ENCODE measurements at regions not wholly inside any gene's neighbourhood (a gene's known extent, or its start where the extent isn't known, plus 50 kb on each side); places are given as distances from the start of the nearest gene placed in this dataset.

DNA sequence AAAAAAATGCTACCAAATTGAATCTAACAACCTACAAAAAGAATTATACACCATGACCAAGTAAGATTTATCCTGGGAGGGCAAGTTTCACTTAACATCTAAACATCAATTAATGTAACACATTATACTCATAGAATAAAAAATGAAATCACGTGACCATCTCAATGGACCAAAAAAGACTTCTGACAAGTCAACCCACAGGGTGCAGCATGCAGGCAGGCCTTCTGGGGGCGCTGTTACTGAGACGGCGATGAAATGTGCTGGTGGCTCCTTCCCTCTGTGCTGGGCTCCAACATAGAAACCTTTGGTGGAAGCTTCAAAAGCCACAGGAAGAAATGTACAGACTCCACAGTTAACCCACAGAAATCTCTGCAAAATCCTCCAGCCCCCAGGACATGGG is 103.1 kb downstream of the INHBA start:
- Histone ChIP-seq H2AK5ac (ENCODE audit: low read length, severe bottlenecking) (no peak overlapping the region), H3K4me1 (ENCODE audit: control insufficient read depth, insufficient read depth, low read depth, low read length) (no peaks in the 10 kb centered on the region), H3K4ac (ENCODE audit: low read depth in 1 of 2, low read length in 2 of 2) (no peak overlapping the region), H3K9ac (ENCODE audit: low read length) (no peak overlapping the region), H2AFZ (ENCODE audit: low read depth, low read length) (no peak overlapping the region), H3K36me3 (ENCODE audit: control insufficient read depth in 1 of 2, insufficient read depth in 2 of 2, low read depth in 1 of 2, low read length in 2 of 2) (no peaks in the 10 kb centered on the region), H2BK12ac (ENCODE audit: low read length in 2 of 2) (no peak overlapping the region), H3K9me3 (ENCODE audit: control insufficient read depth, low read length) (peaks cover 42% of the 10 kb centered on the region), H4K8ac (ENCODE audit: low read length) (no peak overlapping the region), H3K27me3 (ENCODE audit: control insufficient read depth in 1 of 2, insufficient read depth in 1 of 2, low read length in 2 of 2) (no peaks in the 10 kb centered on the region), H3K27ac (ENCODE audit: low read length, poor library complexity, severe bottlenecking) (no peak overlapping the region), H3K4me3 (ENCODE audit: insufficient read depth in 1 of 2, low read depth in 1 of 2, low read length in 2 of 2) (no peak overlapping the region), H3K4me2 (ENCODE audit: low read length, poor library complexity, severe bottlenecking) (no peak overlapping the region), H2BK15ac (ENCODE audit: low read depth, poor library complexity, severe bottlenecking) (no peak overlapping the region), H3K23ac (ENCODE audit: low read length in 2 of 2) (no peak overlapping the region), H4K91ac (ENCODE audit: low read length) (no peak overlapping the region), H3K14ac (ENCODE audit: low read length in 2 of 2) (no peak overlapping the region), H3K18ac (ENCODE audit: low read depth in 1 of 2, low read length in 2 of 2) (no peak overlapping the region), H2BK120ac (ENCODE audit: low read depth, low read length) (no peak overlapping the region), H3K79me1 (replicated peaks; ENCODE audit: low read length, poor library complexity, severe bottlenecking) (no peaks in the 10 kb centered on the region), H2BK5ac (ENCODE audit: low read depth, low read length, poor library complexity, severe bottlenecking) (no peak overlapping the region)
- DNase-seq: no peak
- WGBS: 68% methylated on average over 4 of the region's 4 CpGs

- Histone ChIP-seq H4K8ac (ENCODE audit: low read length) (no peak overlapping the region), H2BK12ac (ENCODE audit: low read length in 2 of 2) (no peak overlapping the region), H3K4me2 (ENCODE audit: low read length, poor library complexity, severe bottlenecking) (no peak overlapping the region), H3K4me1 (ENCODE audit: control insufficient read depth, insufficient read depth, low read depth, low read length) (no peaks in the 10 kb centered on the region), H2BK120ac (ENCODE audit: low read depth, low read length) (no peak overlapping the region), H3K4ac (ENCODE audit: low read depth in 1 of 2, low read length in 2 of 2) (no peak overlapping the region), H3K9ac (ENCODE audit: low read length) (no peak overlapping the region), H3K23ac (ENCODE audit: low read length in 2 of 2) (no peak overlapping the region), H3K14ac (ENCODE audit: low read length in 2 of 2) (no peak overlapping the region), H4K91ac (ENCODE audit: low read length) (no peak overlapping the region), H2BK15ac (ENCODE audit: low read depth, poor library complexity, severe bottlenecking) (no peak overlapping the region), H3K79me1 (replicated peaks; ENCODE audit: low read length, poor library complexity, severe bottlenecking) (no peaks in the 10 kb centered on the region), H3K18ac (ENCODE audit: low read depth in 1 of 2, low read length in 2 of 2) (no peak overlapping the region), H3K27ac (ENCODE audit: low read length, poor library complexity, severe bottlenecking) (no peak overlapping the region), H2BK5ac (ENCODE audit: low read depth, low read length, poor library complexity, severe bottlenecking) (no peak overlapping the region), H3K4me3 (ENCODE audit: insufficient read depth in 1 of 2, low read depth in 1 of 2, low read length in 2 of 2) (no peak overlapping the region), H3K9me3 (ENCODE audit: control insufficient read depth, low read length) (peaks cover 42% of the 10 kb centered on the region), H3K27me3 (ENCODE audit: control insufficient read depth in 1 of 2, insufficient read depth in 1 of 2, low read length in 2 of 2) (no peaks in the 10 kb centered on the region), H2AFZ (ENCODE audit: low read depth, low read length) (no peak overlapping the region), H2AK5ac (ENCODE audit: low read length, severe bottlenecking) (no peak overlapping the region), H3K36me3 (ENCODE audit: control insufficient read depth in 1 of 2, insufficient read depth in 2 of 2, low read depth in 1 of 2, low read length in 2 of 2) (no peaks in the 10 kb centered on the region)
- DNase-seq: no peak
These were observed 110.1 kb downstream of the INHBA start for GRCh38 chr7:41592794-41593193.

DNA sequence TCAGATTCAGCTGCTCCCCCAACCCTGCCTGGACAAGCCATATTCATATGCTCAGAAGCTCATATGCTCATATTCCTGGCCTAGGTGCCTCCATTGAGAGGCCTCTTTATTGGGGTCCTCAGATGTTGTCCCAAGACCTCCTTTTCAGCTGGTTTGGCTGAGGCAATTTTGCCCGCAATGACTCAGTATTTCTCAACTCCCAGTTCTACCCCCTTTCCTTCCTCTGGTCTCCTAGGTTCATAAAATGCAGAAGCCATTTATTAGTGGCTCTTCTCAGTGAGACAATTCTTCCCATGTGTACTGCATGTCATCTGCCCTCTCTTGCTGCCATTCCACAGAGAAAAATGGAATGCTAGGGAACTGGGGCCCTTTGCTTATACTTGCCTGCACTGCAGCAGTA is 110.7 kb downstream of the INHBA start:
- H3K27me3 ChIP-seq (ENCODE audit: control insufficient read depth in 1 of 2, insufficient read depth in 1 of 2, low read length in 2 of 2): no peaks in the 10 kb centered on the region
- no peak overlapping the region for H2BK12ac ChIP-seq (ENCODE audit: low read length in 2 of 2)
- H3K9me3 ChIP-seq (ENCODE audit: control insufficient read depth, low read length): peaks cover 39% of the 10 kb centered on the region
- no peaks in the 10 kb centered on the region for H3K4me1 ChIP-seq (ENCODE audit: control insufficient read depth, insufficient read depth, low read depth, low read length)
- H2BK15ac ChIP-seq (ENCODE audit: low read depth, poor library complexity, severe bottlenecking): no peak overlapping the region
- no peak overlapping the region for H4K91ac ChIP-seq (ENCODE audit: low read length)
- H4K8ac ChIP-seq (ENCODE audit: low read length): no peak overlapping the region
- no peak overlapping the region for H3K9ac ChIP-seq (ENCODE audit: low read length)
- H3K4ac ChIP-seq (ENCODE audit: low read depth in 1 of 2, low read length in 2 of 2): no peak overlapping the region
- no peak overlapping the region for H2AFZ ChIP-seq (ENCODE audit: low read depth, low read length)
- no peak overlapping the region for H3K4me3 ChIP-seq (ENCODE audit: insufficient read depth in 1 of 2, low read depth in 1 of 2, low read length in 2 of 2)
- H3K36me3 ChIP-seq (ENCODE audit: control insufficient read depth in 1 of 2, insufficient read depth in 2 of 2, low read depth in 1 of 2, low read length in 2 of 2): no peaks in the 10 kb centered on the region
- no peak overlapping the region for H3K14ac ChIP-seq (ENCODE audit: low read length in 2 of 2)
- WGBS: 88% methylated on average over 1 of the region's 1 CpG
- H3K18ac ChIP-seq (ENCODE audit: low read depth in 1 of 2, low read length in 2 of 2): no peak overlapping the region
- H3K79me1 ChIP-seq (replicated peaks; ENCODE audit: low read length, poor library complexity, severe bottlenecking): no peaks in the 10 kb centered on the region
- H3K27ac ChIP-seq (ENCODE audit: low read length, poor library complexity, severe bottlenecking): no peak overlapping the region
- H3K23ac ChIP-seq (ENCODE audit: low read length in 2 of 2): no peak overlapping the region
- H2BK5ac ChIP-seq (ENCODE audit: low read depth, low read length, poor library complexity, severe bottlenecking): no peak overlapping the region
- no peak overlapping the region for H2AK5ac ChIP-seq (ENCODE audit: low read length, severe bottlenecking)
- no peak overlapping the region for H2BK120ac ChIP-seq (ENCODE audit: low read depth, low read length)
- no peak for DNase-seq
- no peak overlapping the region for H3K4me2 ChIP-seq (ENCODE audit: low read length, poor library complexity, severe bottlenecking)

- no peak overlapping the region for H3K23ac ChIP-seq (ENCODE audit: low read length in 2 of 2)
- H3K27me3 ChIP-seq (ENCODE audit: control insufficient read depth in 1 of 2, insufficient read depth in 1 of 2, low read length in 2 of 2): no peaks in the 10 kb centered on the region
- H2BK5ac ChIP-seq (ENCODE audit: low read depth, low read length, poor library complexity, severe bottlenecking): no peak overlapping the region
- H3K4me3 ChIP-seq (ENCODE audit: insufficient read depth in 1 of 2, low read depth in 1 of 2, low read length in 2 of 2): no peak overlapping the region
- no peak overlapping the region for H3K4me2 ChIP-seq (ENCODE audit: low read length, poor library complexity, severe bottlenecking)
- H3K27ac ChIP-seq (ENCODE audit: low read length, poor library complexity, severe bottlenecking): no peak overlapping the region
- no peak for DNase-seq
- 82% methylated on average over 1 of the region's 1 CpG for WGBS
- H3K79me1 ChIP-seq (replicated peaks; ENCODE audit: low read length, poor library complexity, severe bottlenecking): no peaks in the 10 kb centered on the region
- no peak overlapping the region for H3K4ac ChIP-seq (ENCODE audit: low read depth in 1 of 2, low read length in 2 of 2)
- no peak overlapping the region for H3K14ac ChIP-seq (ENCODE audit: low read length in 2 of 2)
- H2BK120ac ChIP-seq (ENCODE audit: low read depth, low read length): no peak overlapping the region
- no peak overlapping the region for H3K9ac ChIP-seq (ENCODE audit: low read length)
- no peak overlapping the region for H2AK5ac ChIP-seq (ENCODE audit: low read length, severe bottlenecking)
- no peaks in the 10 kb centered on the region for H3K36me3 ChIP-seq (ENCODE audit: control insufficient read depth in 1 of 2, insufficient read depth in 2 of 2, low read depth in 1 of 2, low read length in 2 of 2)
- no peak overlapping the region for H2BK12ac ChIP-seq (ENCODE audit: low read length in 2 of 2)
- H3K9me3 ChIP-seq (ENCODE audit: control insufficient read depth, low read length): peaks cover 27% of the 10 kb centered on the region
- H3K18ac ChIP-seq (ENCODE audit: low read depth in 1 of 2, low read length in 2 of 2): no peak overlapping the region
- no peak overlapping the region for H4K8ac ChIP-seq (ENCODE audit: low read length)
- no peak overlapping the region for H2BK15ac ChIP-seq (ENCODE audit: low read depth, poor library complexity, severe bottlenecking)
- no peak overlapping the region for H4K91ac ChIP-seq (ENCODE audit: low read length)
- H3K4me1 ChIP-seq (ENCODE audit: control insufficient read depth, insufficient read depth, low read depth, low read length): no peaks in the 10 kb centered on the region
- H2AFZ ChIP-seq (ENCODE audit: low read depth, low read length): no peak overlapping the region
These were observed 111.9 kb downstream of the INHBA start for GRCh38 chr7:41590986-41591385.

Data from mesenchymal stem cell (in vitro differentiated cells and primary cell).